Esophagus squamous epithelium (tissue), 4 donors: ENCODE measurements at regions not wholly inside any gene's neighbourhood (a gene's known extent, or its start where the extent isn't known, plus 50 kb on each side); places are given as distances from the start of the nearest gene placed in this dataset.

Experiments
- CTCF ChIP-seq, 6 experiments: fragments of 450-650 bp in 4 of 6; fragments of 200-600 bp in 2 of 6; sonication (generic) in 2 of 6; IDR thresholded peaks; one replicate each; pipeline ENCODE4 v1.5.1; 2016 to 2019; ENCODE audit warnings: antibody characterized with exemption in 6 of 6, mild to moderate bottlenecking in 4 of 6, moderate library complexity in 4 of 6
- POLR2A ChIP-seq, 4 donors: fragments of 450-650 bp; IDR thresholded peaks; one replicate each; pipeline ENCODE4 v1.6.1; 2017; ENCODE audit warnings: antibody characterized with exemption in 4 of 4, mild to moderate bottlenecking in 4 of 4, moderate library complexity in 3 of 4

GRCh38 chr4:185966549-185966948, 102.4 kb upstream of the TLR3 start:
- TF ChIP-seq CTCF (IDR thresholded peaks at IDR 0.05) (no peak), POLR2A (IDR thresholded peaks at IDR 0.05) (no peak)
